GM23338 (cell line): ENCODE measurements at regions not wholly inside any gene's neighbourhood (a gene's known extent, or its start where the extent isn't known, plus 50 kb on each side); places are given as distances from the start of the nearest gene placed in this dataset.

ENCODE experiments used
- ATAC-seq: fragments of 200-7000 bp; cut with Tn5 transposase; 3 replicates; pipeline ENCODE4 v1.9.1; 2020
- DNase-seq: peaks from one replicate; pipeline ENCODE4 v3.0.0-alpha.2; 2015; ENCODE audit warnings: low spot score
- H2AFZ ChIP-seq: fragments of 200-600 bp; sonication (generic); 2 replicates; pipeline ENCODE4 v1.8.0; 2016; ENCODE audit warnings: antibody characterized with exemption, mild to moderate bottlenecking, moderate library complexity
- H3F3A ChIP-seq: fragments of 200-600 bp; sonication (generic); replicated peaks from 2 replicates; pipeline ENCODE4 v1.8.0; 2017; ENCODE audit warnings: antibody characterized with exemption, mixed run types, low read depth
- H3K27ac ChIP-seq: fragments of 200-600 bp; sonication (generic); 2 replicates; pipeline ENCODE4 v1.6.1; 2016; ENCODE audit warnings: low read depth
- H3K27me3 ChIP-seq: fragments of 200-600 bp; sonication (generic); 2 replicates; pipeline ENCODE4 v1.8.0; 2016; ENCODE audit warnings: mild to moderate bottlenecking, mixed run types, moderate library complexity; ENCODE audit not compliant: insufficient read depth
- H3K36me3 ChIP-seq: fragments of 200-600 bp; sonication (generic); 2 replicates; pipeline ENCODE4 v1.8.0; 2016; ENCODE audit warnings: mild to moderate bottlenecking; ENCODE audit not compliant: insufficient read depth
- H3K4me1 ChIP-seq: fragments of 200-600 bp; sonication (generic); 2 replicates; pipeline ENCODE4 v1.8.0; 2016; ENCODE audit warnings: mild to moderate bottlenecking, moderate library complexity; ENCODE audit not compliant: insufficient read depth
- H3K4me2 ChIP-seq: fragments of 200-600 bp; sonication (generic); 2 replicates; pipeline ENCODE4 v1.7.1; 2017; ENCODE audit warnings: mixed run types
- H3K4me3 ChIP-seq: fragments of 200-600 bp; sonication (generic); 2 replicates; pipeline ENCODE4 v1.6.1; 2016; ENCODE audit warnings: mixed run types
- H3K79me2 ChIP-seq: fragments of 200-600 bp; sonication (generic); replicated peaks from 2 replicates; pipeline ENCODE4 v1.8.0; 2017; ENCODE audit warnings: mild to moderate bottlenecking; ENCODE audit not compliant: insufficient read depth
- H3K9me2 ChIP-seq: fragments of 200-600 bp; sonication (generic); 2 replicates; pipeline ENCODE4 v1.8.0; 2017; ENCODE audit not compliant: insufficient read depth
- H4K20me1 ChIP-seq: fragments of 200-600 bp; sonication (generic); replicated peaks from 2 replicates; pipeline ENCODE4 v1.8.0; 2017; ENCODE audit warnings: mild to moderate bottlenecking; ENCODE audit not compliant: insufficient read depth
- H3K27ac Mint-ChIP-seq: 2 replicates; pipeline ENCODE4 v1.8.0; 2020; ENCODE audit warnings: inconsistent platforms, mild to moderate bottlenecking, moderate library complexity, mixed read lengths
- H3K27me3 Mint-ChIP-seq: 3 replicates; pipeline ENCODE4 v1.8.0; 2022; ENCODE audit warnings: low read depth, mild to moderate bottlenecking, moderate library complexity, mixed read lengths, inconsistent platforms; ENCODE audit not compliant: insufficient read depth, poor library complexity
- H3K36me3 Mint-ChIP-seq: 3 replicates; pipeline ENCODE4 v1.8.0; 2021; ENCODE audit warnings: low read depth, mild to moderate bottlenecking, inconsistent platforms, moderate library complexity, mixed read lengths
- H3K4me1 Mint-ChIP-seq: 3 replicates; pipeline ENCODE4 v1.8.0; 2020; ENCODE audit warnings: mild to moderate bottlenecking, inconsistent platforms, mixed read lengths
- H3K4me3 Mint-ChIP-seq: 3 replicates; pipeline ENCODE4 v1.8.0; 2021; ENCODE audit warnings: moderate library complexity, mild to moderate bottlenecking, inconsistent platforms, mixed read lengths
- H3K9me3 Mint-ChIP-seq: 3 replicates; pipeline ENCODE4 v1.8.0; 2020; ENCODE audit warnings: moderate library complexity, mild to moderate bottlenecking, inconsistent platforms, mixed read lengths
- CREB1 ChIP-seq: fragments of 250-450 bp; sonication (Bioruptor Pico); IDR thresholded peaks from 2 replicates; pipeline ENCODE4 v1.5.0; 2020; ENCODE audit warnings: low read depth, mild to moderate bottlenecking, moderate library complexity
- EZH2 ChIP-seq: fragments of 200-600 bp; sonication (generic); IDR thresholded peaks from one replicate; pipeline ENCODE4 v1.8.0; 2017; ENCODE audit warnings: antibody characterized with exemption, mild to moderate bottlenecking, low read depth; ENCODE audit not compliant: unreplicated experiment
- EZH2phosphoT487 ChIP-seq: fragments of 200-600 bp; sonication (generic); IDR thresholded peaks from one replicate; pipeline ENCODE4 v1.8.1; 2018; ENCODE audit warnings: antibody characterized with exemption; ENCODE audit not compliant: unreplicated experiment
- JUNB ChIP-seq: IDR thresholded peaks from one replicate; pipeline ENCODE4 v1.6.1; 2016; ENCODE audit warnings: antibody characterized with exemption; ENCODE audit not compliant: unreplicated experiment
- NANOG ChIP-seq: IDR thresholded peaks from 2 replicates; pipeline ENCODE4 v1.6.1; 2016; ENCODE audit warnings: antibody characterized with exemption, borderline replicate concordance
- POLR2AphosphoS5 ChIP-seq: IDR thresholded peaks from 2 replicates; pipeline ENCODE4 v1.6.1; 2016; ENCODE audit warnings: antibody characterized with exemption, low read depth
- STAT1 ChIP-seq: IDR thresholded peaks from one replicate; pipeline ENCODE4 v1.6.1; 2016; ENCODE audit warnings: antibody characterized with exemption; ENCODE audit not compliant: unreplicated experiment
- ZNF114 ChIP-seq: fragments of 250-450 bp; sonication (Bioruptor Pico); IDR thresholded peaks from 2 replicates; pipeline ENCODE4 v1.5.0; 2020; ENCODE audit warnings: mild to moderate bottlenecking, moderate library complexity
- ZNF331 ChIP-seq: fragments of 250-450 bp; sonication (Bioruptor Pico); IDR thresholded peaks from 2 replicates; pipeline ENCODE4 v1.5.0; 2020; ENCODE audit warnings: low read depth, mild to moderate bottlenecking, moderate library complexity
- TF ChIP-seq, protein P1 (sequence below): fragments of 250-450 bp; sonication (Bioruptor Pico); IDR thresholded peaks from 2 replicates; pipeline ENCODE4 v1.5.0; 2020; ENCODE audit warnings: mild to moderate bottlenecking, moderate library complexity
- TF ChIP-seq, protein P2 (sequence below): IDR thresholded peaks from 2 replicates; pipeline ENCODE4 v1.6.1; 2016; ENCODE audit warnings: antibody characterized with exemption
- TF ChIP-seq, protein P3 (sequence below): IDR thresholded peaks from one replicate; pipeline ENCODE4 v1.6.1; 2018; ENCODE audit warnings: antibody characterized with exemption; ENCODE audit not compliant: unreplicated experiment
- TF ChIP-seq, protein P4 (sequence below), 2 experiments: fragments of 200-600 bp in 1 of 2; sonication (generic) in 1 of 2; conservative IDR thresholded peaks; 2 replicates each; pipeline versions ENCODE4 v1.5.1 to v1.6.1; 2016 to 2017; ENCODE audit warnings: antibody characterized with exemption in 2 of 2, low read depth in 2 of 2, mild to moderate bottlenecking in 2 of 2, moderate library complexity in 1 of 2

DNA sequence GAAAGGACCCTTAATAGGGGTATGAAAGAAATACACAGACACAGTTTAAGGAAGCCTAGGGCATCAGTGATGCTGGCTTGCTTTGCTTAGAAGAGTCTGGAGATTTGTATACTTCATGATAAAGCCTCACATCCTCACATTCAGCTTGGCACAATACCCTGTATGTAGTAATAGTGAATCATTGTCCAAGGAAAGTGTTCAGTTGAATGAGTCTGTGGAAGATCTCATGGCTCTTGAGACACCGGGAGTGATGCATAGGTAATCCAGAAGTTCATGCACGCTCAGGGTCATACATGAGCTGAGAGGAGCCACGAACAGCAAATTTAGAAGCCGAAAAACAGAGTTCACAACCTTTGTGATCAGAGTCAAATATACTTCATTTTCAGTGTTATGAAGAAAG lies 537.2 kb upstream of the TMPRSS15 start:
- H3K4me1 ChIP-seq, result no peaks in the 10 kb centered on the region
- TF ChIP-seq CREB1 (CRISPR knock-in tag) (no peak), NANOG (no peak), JUNB (no peak), EZH2phosphoT487 (no peak), ZNF331 (no peak), EZH2 (no peak), STAT1 (no peak), ZNF114 (CRISPR knock-in tag) (no peak), POLR2AphosphoS5 (no peak)
- TF ChIP-seq, protein P1, sequence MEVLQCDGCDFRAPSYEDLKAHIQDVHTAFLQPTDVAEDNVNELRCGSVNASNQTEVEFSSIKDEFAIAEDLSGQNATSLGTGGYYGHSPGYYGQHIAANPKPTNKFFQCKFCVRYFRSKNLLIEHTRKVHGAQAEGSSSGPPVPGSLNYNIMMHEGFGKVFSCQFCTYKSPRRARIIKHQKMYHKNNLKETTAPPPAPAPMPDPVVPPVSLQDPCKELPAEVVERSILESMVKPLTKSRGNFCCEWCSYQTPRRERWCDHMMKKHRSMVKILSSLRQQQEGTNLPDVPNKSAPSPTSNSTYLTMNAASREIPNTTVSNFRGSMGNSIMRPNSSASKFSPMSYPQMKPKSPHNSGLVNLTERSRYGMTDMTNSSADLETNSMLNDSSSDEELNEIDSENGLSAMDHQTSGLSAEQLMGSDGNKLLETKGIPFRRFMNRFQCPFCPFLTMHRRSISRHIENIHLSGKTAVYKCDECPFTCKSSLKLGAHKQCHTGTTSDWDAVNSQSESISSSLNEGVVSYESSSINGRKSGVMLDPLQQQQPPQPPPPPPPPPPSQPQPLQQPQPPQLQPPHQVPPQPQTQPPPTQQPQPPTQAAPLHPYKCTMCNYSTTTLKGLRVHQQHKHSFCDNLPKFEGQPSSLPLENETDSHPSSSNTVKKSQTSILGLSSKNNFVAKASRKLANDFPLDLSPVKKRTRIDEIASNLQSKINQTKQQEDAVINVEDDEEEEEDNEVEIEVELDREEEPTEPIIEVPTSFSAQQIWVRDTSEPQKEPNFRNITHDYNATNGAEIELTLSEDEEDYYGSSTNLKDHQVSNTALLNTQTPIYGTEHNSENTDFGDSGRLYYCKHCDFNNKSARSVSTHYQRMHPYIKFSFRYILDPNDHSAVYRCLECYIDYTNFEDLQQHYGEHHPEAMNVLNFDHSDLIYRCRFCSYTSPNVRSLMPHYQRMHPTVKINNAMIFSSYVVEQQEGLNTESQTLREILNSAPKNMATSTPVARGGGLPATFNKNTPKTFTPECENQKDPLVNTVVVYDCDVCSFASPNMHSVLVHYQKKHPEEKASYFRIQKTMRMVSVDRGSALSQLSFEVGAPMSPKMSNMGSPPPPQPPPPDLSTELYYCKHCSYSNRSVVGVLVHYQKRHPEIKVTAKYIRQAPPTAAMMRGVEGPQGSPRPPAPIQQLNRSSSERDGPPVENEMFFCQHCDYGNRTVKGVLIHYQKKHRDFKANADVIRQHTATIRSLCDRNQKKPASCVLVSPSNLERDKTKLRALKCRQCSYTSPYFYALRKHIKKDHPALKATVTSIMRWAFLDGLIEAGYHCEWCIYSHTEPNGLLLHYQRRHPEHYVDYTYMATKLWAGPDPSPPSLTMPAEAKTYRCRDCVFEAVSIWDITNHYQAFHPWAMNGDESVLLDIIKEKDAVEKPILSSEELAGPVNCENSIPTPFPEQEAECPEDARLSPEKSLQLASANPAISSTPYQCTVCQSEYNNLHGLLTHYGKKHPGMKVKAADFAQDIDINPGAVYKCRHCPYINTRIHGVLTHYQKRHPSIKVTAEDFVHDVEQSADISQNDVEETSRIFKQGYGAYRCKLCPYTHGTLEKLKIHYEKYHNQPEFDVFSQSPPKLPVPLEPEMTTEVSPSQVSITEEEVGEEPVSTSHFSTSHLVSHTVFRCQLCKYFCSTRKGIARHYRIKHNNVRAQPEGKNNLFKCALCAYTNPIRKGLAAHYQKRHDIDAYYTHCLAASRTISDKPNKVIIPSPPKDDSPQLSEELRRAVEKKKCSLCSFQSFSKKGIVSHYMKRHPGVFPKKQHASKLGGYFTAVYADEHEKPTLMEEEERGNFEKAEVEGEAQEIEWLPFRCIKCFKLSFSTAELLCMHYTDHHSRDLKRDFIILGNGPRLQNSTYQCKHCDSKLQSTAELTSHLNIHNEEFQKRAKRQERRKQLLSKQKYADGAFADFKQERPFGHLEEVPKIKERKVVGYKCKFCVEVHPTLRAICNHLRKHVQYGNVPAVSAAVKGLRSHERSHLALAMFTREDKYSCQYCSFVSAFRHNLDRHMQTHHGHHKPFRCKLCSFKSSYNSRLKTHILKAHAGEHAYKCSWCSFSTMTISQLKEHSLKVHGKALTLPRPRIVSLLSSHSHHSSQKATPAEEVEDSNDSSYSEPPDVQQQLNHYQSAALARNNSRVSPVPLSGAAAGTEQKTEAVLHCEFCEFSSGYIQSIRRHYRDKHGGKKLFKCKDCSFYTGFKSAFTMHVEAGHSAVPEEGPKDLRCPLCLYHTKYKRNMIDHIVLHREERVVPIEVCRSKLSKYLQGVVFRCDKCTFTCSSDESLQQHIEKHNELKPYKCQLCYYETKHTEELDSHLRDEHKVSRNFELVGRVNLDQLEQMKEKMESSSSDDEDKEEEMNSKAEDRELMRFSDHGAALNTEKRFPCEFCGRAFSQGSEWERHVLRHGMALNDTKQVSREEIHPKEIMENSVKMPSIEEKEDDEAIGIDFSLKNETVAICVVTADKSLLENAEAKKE, result no peak
- TF ChIP-seq, protein P2, sequence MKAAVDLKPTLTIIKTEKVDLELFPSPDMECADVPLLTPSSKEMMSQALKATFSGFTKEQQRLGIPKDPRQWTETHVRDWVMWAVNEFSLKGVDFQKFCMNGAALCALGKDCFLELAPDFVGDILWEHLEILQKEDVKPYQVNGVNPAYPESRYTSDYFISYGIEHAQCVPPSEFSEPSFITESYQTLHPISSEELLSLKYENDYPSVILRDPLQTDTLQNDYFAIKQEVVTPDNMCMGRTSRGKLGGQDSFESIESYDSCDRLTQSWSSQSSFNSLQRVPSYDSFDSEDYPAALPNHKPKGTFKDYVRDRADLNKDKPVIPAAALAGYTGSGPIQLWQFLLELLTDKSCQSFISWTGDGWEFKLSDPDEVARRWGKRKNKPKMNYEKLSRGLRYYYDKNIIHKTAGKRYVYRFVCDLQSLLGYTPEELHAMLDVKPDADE, result no peak
- TF ChIP-seq, protein P3, sequence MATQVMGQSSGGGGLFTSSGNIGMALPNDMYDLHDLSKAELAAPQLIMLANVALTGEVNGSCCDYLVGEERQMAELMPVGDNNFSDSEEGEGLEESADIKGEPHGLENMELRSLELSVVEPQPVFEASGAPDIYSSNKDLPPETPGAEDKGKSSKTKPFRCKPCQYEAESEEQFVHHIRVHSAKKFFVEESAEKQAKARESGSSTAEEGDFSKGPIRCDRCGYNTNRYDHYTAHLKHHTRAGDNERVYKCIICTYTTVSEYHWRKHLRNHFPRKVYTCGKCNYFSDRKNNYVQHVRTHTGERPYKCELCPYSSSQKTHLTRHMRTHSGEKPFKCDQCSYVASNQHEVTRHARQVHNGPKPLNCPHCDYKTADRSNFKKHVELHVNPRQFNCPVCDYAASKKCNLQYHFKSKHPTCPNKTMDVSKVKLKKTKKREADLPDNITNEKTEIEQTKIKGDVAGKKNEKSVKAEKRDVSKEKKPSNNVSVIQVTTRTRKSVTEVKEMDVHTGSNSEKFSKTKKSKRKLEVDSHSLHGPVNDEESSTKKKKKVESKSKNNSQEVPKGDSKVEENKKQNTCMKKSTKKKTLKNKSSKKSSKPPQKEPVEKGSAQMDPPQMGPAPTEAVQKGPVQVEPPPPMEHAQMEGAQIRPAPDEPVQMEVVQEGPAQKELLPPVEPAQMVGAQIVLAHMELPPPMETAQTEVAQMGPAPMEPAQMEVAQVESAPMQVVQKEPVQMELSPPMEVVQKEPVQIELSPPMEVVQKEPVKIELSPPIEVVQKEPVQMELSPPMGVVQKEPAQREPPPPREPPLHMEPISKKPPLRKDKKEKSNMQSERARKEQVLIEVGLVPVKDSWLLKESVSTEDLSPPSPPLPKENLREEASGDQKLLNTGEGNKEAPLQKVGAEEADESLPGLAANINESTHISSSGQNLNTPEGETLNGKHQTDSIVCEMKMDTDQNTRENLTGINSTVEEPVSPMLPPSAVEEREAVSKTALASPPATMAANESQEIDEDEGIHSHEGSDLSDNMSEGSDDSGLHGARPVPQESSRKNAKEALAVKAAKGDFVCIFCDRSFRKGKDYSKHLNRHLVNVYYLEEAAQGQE, result no peak
- TF ChIP-seq, protein P4, sequence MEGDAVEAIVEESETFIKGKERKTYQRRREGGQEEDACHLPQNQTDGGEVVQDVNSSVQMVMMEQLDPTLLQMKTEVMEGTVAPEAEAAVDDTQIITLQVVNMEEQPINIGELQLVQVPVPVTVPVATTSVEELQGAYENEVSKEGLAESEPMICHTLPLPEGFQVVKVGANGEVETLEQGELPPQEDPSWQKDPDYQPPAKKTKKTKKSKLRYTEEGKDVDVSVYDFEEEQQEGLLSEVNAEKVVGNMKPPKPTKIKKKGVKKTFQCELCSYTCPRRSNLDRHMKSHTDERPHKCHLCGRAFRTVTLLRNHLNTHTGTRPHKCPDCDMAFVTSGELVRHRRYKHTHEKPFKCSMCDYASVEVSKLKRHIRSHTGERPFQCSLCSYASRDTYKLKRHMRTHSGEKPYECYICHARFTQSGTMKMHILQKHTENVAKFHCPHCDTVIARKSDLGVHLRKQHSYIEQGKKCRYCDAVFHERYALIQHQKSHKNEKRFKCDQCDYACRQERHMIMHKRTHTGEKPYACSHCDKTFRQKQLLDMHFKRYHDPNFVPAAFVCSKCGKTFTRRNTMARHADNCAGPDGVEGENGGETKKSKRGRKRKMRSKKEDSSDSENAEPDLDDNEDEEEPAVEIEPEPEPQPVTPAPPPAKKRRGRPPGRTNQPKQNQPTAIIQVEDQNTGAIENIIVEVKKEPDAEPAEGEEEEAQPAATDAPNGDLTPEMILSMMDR (conservative IDR thresholded peaks at IDR 0.05; ENCODE audit: low read depth in 2 of 2), result no peak
- no peaks in the 10 kb centered on the region for H3K36me3 ChIP-seq
- H3K27ac Mint-ChIP-seq, result no peak overlapping the region
- H3K4me1 Mint-ChIP-seq, result no peaks in the 10 kb centered on the region
- no peaks in the 10 kb centered on the region for H3F3A ChIP-seq
- H3K27me3 Mint-ChIP-seq, result no peaks in the 10 kb centered on the region
- no peak overlapping the region for H2AFZ ChIP-seq
- H3K4me2 ChIP-seq, result no peak overlapping the region
- no peaks in the 10 kb centered on the region for H3K27me3 ChIP-seq
- H3K9me3 Mint-ChIP-seq, result peaks cover 9% of the 10 kb centered on the region
- no peaks in the 10 kb centered on the region for H3K9me2 ChIP-seq
- no peak overlapping the region for H3K4me3 Mint-ChIP-seq
- ATAC-seq (no peak), DNase-seq (no peak)
- H3K27ac ChIP-seq, result no peak overlapping the region
- peaks cover 7% of the 10 kb centered on the region for H3K36me3 Mint-ChIP-seq
- no peaks in the 10 kb centered on the region for H4K20me1 ChIP-seq
- no peaks in the 10 kb centered on the region for H3K79me2 ChIP-seq
- no peak overlapping the region for H3K4me3 ChIP-seq
